ENCODE measurements at regions not wholly inside any gene's neighbourhood (a gene's known extent, or its start where the extent isn't known, plus 50 kb on each side); places are given as distances from the start of the nearest gene placed in this dataset.

GRCh38 chr10:90195288-90195840 lies 494.0 kb downstream of the KIF20B start:
- no CpG with 5 or more reads among the region's 3 CpGs for WGBS (ENCODE audit: insufficient coverage)
- Histone ChIP-seq H3K27me3 (ENCODE audit: control insufficient read depth, insufficient read depth, low read length) (no peaks in the 10 kb centered on the region), H3K4me1 (ENCODE audit: control insufficient read depth, insufficient read depth, low read length) (no peaks in the 10 kb centered on the region), H3K9me3 (replicated peaks; ENCODE audit: control insufficient read depth, low read depth, low read length) (no peaks in the 10 kb centered on the region), H3K27ac (ENCODE audit: low read length) (no peak overlapping the region), H3K4me3 (ENCODE audit: low read length) (no peak overlapping the region), H3K36me3 (ENCODE audit: control insufficient read depth, insufficient read depth, low read length) (no peaks in the 10 kb centered on the region)
- no peak for DNase-seq

DNA sequence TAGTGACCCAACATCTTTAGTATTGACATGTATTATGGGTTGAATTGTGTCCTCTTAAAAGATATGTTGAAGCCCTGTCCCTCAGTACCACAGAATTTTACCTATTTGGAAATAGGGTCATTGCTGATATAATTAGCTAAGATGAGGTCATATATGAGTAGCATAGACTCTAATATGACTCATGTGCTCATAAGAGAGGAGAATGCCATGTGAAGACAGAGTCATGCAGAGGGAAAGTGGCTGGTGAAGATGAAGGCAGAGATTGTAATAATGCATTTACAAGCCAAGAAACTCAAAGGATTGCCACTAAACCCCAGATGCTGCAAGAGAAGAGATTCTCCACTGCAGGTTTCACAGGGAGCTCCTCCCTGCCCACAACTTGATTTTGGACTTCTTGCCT lies 496.4 kb downstream of the KIF20B start:
- Histone ChIP-seq H3K9me3 (replicated peaks; ENCODE audit: control insufficient read depth, low read depth, low read length) (no peaks in the 10 kb centered on the region), H3K4me1 (ENCODE audit: control insufficient read depth, insufficient read depth, low read length) (no peaks in the 10 kb centered on the region), H3K27me3 (ENCODE audit: control insufficient read depth, insufficient read depth, low read length) (no peaks in the 10 kb centered on the region), H3K27ac (ENCODE audit: low read length) (no peak overlapping the region), H3K36me3 (ENCODE audit: control insufficient read depth, insufficient read depth, low read length) (no peaks in the 10 kb centered on the region), H3K4me3 (ENCODE audit: low read length) (no peak overlapping the region)
- DNase-seq, result no peak

- no peaks in the 10 kb centered on the region for H3K4me1 ChIP-seq (ENCODE audit: control insufficient read depth, insufficient read depth, low read length)
- DNase-seq, result peak; percentile 5
- no peaks in the 10 kb centered on the region for H3K36me3 ChIP-seq (ENCODE audit: control insufficient read depth, insufficient read depth, low read length)
- H3K27ac ChIP-seq (ENCODE audit: low read length), result no peak overlapping the region
- H3K4me3 ChIP-seq (ENCODE audit: low read length), result no peak overlapping the region
- H3K9me3 ChIP-seq (replicated peaks; ENCODE audit: control insufficient read depth, low read depth, low read length), result no peaks in the 10 kb centered on the region
- no peaks in the 10 kb centered on the region for H3K27me3 ChIP-seq (ENCODE audit: control insufficient read depth, insufficient read depth, low read length)
- WGBS (ENCODE audit: insufficient coverage), result no CpG with 5 or more reads among the region's 2 CpGs
These were observed 497.7 kb downstream of the KIF20B start for GRCh38 chr10:90199093-90199492.

- Histone ChIP-seq H3K9me3 (replicated peaks; ENCODE audit: control insufficient read depth, low read depth, low read length) (no peaks in the 10 kb centered on the region), H3K36me3 (ENCODE audit: control insufficient read depth, insufficient read depth, low read length) (no peaks in the 10 kb centered on the region), H3K4me3 (ENCODE audit: low read length) (no peak overlapping the region), H3K4me1 (ENCODE audit: control insufficient read depth, insufficient read depth, low read length) (no peaks in the 10 kb centered on the region), H3K27ac (ENCODE audit: low read length) (no peak overlapping the region), H3K27me3 (ENCODE audit: control insufficient read depth, insufficient read depth, low read length) (no peaks in the 10 kb centered on the region)
- DNase-seq, result no peak
These were observed 498.1 kb downstream of the KIF20B start for GRCh38 chr10:90199513-90199912.

DNA sequence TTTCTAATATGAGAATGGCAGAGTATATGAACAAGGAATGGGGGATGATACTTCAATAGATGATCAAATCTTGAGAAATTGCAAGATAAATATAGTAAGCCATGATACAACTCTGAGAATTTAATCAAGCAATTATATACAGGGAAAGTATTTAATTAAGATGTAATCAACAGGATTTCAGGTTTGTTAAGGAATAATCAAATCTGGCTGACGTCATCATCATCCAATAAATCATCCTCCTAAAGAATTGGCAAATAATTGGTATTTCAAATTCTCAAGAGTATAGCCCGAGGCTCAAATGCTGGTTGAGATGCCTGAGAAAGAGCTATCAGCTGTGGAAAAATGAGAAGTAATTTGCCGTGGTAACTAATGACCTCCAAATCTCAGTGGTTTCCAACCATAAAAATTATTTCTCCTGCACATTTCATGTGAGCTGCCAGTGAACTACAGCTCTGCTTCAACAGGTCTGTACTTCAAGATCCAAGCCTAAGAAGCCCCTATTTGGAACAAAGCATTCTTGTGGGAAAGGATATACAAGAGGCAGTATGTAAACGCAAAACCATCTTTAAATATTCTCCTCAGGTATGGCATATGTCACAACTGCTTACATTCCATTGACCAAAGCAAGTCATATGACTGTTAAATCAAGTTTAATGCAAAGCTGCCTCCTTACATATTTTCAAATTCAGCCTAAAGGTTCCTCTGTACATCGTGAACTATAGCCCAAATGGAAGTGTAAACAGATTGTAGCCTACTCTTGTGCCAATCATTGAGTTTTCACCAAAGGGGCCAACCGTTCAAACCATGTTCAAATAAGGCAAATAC lies 503.0 kb downstream of the KIF20B start:
- 89% methylated on average over 3 of the region's 6 CpGs for WGBS (ENCODE audit: insufficient coverage)
- no peak for DNase-seq
- Histone ChIP-seq H3K4me1 (ENCODE audit: control insufficient read depth, insufficient read depth, low read length) (no peaks in the 10 kb centered on the region), H3K27me3 (ENCODE audit: control insufficient read depth, insufficient read depth, low read length) (no peaks in the 10 kb centered on the region), H3K27ac (ENCODE audit: low read length) (no peak overlapping the region), H3K36me3 (ENCODE audit: control insufficient read depth, insufficient read depth, low read length) (no peaks in the 10 kb centered on the region), H3K4me3 (ENCODE audit: low read length) (no peak overlapping the region), H3K9me3 (replicated peaks; ENCODE audit: control insufficient read depth, low read depth, low read length) (no peaks in the 10 kb centered on the region)

DNA sequence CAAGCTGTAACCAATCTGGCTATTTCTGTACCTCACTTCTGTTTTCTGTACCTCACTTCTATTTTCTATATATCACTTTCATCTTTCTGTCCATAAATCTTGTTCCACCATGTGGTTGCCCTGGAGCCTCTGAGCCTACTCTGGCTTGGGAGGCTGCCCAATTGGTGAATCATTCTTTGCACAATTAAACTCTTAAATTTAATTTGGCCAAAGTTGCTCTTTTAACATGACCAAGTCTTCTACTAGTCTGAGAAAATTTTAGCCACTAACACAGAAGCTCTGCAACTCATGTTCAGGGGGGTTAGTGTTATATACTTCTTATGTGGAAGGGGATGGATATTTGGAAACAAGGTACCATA lies 503.5 kb downstream of the KIF20B start:
- no peak for DNase-seq
- Histone ChIP-seq H3K9me3 (replicated peaks; ENCODE audit: control insufficient read depth, low read depth, low read length) (no peaks in the 10 kb centered on the region), H3K27me3 (ENCODE audit: control insufficient read depth, insufficient read depth, low read length) (no peaks in the 10 kb centered on the region), H3K27ac (ENCODE audit: low read length) (no peak overlapping the region), H3K4me1 (ENCODE audit: control insufficient read depth, insufficient read depth, low read length) (no peaks in the 10 kb centered on the region), H3K36me3 (ENCODE audit: control insufficient read depth, insufficient read depth, low read length) (no peaks in the 10 kb centered on the region), H3K4me3 (ENCODE audit: low read length) (no peak overlapping the region)

GRCh38 chr10:90205340-90205739 lies 503.9 kb downstream of the KIF20B start:
- H3K4me3 ChIP-seq (ENCODE audit: low read length), result no peak overlapping the region
- WGBS (ENCODE audit: insufficient coverage), result 83% methylated on average over 1 of the region's 3 CpGs
- no peaks in the 10 kb centered on the region for H3K9me3 ChIP-seq (replicated peaks; ENCODE audit: control insufficient read depth, low read depth, low read length)
- no peaks in the 10 kb centered on the region for H3K36me3 ChIP-seq (ENCODE audit: control insufficient read depth, insufficient read depth, low read length)
- DNase-seq, result no peak
- H3K27ac ChIP-seq (ENCODE audit: low read length), result no peak overlapping the region
- no peaks in the 10 kb centered on the region for H3K27me3 ChIP-seq (ENCODE audit: control insufficient read depth, insufficient read depth, low read length)
- no peaks in the 10 kb centered on the region for H3K4me1 ChIP-seq (ENCODE audit: control insufficient read depth, insufficient read depth, low read length)

DNA sequence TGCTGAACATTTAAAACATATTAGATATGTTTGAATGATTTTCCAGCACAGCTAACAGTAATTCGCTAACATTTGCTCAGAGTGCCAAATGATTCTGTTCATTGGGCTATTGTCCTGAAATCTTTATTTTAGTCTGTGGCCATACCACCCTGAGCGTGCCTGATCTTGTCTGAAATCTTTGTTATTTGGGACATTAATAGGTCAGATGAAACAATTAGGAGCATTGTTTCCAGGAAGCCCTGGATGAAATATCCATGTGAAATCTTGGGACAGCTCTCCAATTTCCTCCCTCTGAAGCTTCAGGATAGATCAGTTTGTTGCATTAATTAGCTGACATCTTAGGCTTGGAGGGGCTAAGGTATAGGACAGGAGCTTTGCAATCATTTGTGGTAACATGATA lies 512.0 kb downstream of the KIF20B start:
- no peaks in the 10 kb centered on the region for H3K9me3 ChIP-seq (replicated peaks; ENCODE audit: control insufficient read depth, low read depth, low read length)
- H3K27me3 ChIP-seq (ENCODE audit: control insufficient read depth, insufficient read depth, low read length), result no peaks in the 10 kb centered on the region
- WGBS (ENCODE audit: insufficient coverage), result no CpG with 5 or more reads among the region's 2 CpGs
- no peaks in the 10 kb centered on the region for H3K4me1 ChIP-seq (ENCODE audit: control insufficient read depth, insufficient read depth, low read length)
- no peak overlapping the region for H3K27ac ChIP-seq (ENCODE audit: low read length)
- no peaks in the 10 kb centered on the region for H3K36me3 ChIP-seq (ENCODE audit: control insufficient read depth, insufficient read depth, low read length)
- no peak for DNase-seq
- no peak overlapping the region for H3K4me3 ChIP-seq (ENCODE audit: low read length)

DNA sequence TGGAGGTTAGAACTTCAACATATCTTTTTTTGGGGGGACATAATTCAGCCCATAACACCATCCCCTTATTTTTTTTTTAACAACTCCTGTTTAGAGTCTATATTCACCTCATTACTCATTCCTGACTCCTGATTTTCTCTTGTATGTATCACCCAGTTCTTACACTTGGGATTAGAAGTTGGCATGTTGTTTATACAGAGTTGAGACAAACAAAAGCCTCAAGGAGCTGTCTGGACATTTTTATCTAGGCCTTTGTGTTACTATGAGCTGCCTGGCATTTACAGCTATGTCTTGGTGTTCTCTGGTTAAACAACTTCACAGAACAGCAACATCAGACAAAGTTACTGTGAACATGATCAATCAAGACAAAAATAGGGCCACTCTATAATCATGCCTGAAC lies 517.5 kb downstream of the KIF20B start:
- Histone ChIP-seq H3K27me3 (ENCODE audit: control insufficient read depth, insufficient read depth, low read length) (no peaks in the 10 kb centered on the region), H3K27ac (ENCODE audit: low read length) (no peak overlapping the region), H3K36me3 (ENCODE audit: control insufficient read depth, insufficient read depth, low read length) (no peaks in the 10 kb centered on the region), H3K4me3 (ENCODE audit: low read length) (no peak overlapping the region), H3K9me3 (replicated peaks; ENCODE audit: control insufficient read depth, low read depth, low read length) (no peaks in the 10 kb centered on the region), H3K4me1 (ENCODE audit: control insufficient read depth, insufficient read depth, low read length) (peaks cover 2% of the 10 kb centered on the region)
- no peak for DNase-seq

GRCh38 chr10:90222372-90222771 lies 521.0 kb downstream of the KIF20B start:
- Histone ChIP-seq H3K36me3 (ENCODE audit: control insufficient read depth, insufficient read depth, low read length) (no peaks in the 10 kb centered on the region), H3K27me3 (ENCODE audit: control insufficient read depth, insufficient read depth, low read length) (no peaks in the 10 kb centered on the region), H3K4me1 (ENCODE audit: control insufficient read depth, insufficient read depth, low read length) (peaks cover 2% of the 10 kb centered on the region), H3K27ac (ENCODE audit: low read length) (no peak overlapping the region), H3K9me3 (replicated peaks; ENCODE audit: control insufficient read depth, low read depth, low read length) (no peaks in the 10 kb centered on the region), H3K4me3 (ENCODE audit: low read length) (no peak overlapping the region)
- no CpG with 5 or more reads among the region's 4 CpGs for WGBS (ENCODE audit: insufficient coverage)
- peak; percentile 52 for DNase-seq

- Histone ChIP-seq H3K36me3 (ENCODE audit: control insufficient read depth, insufficient read depth, low read length) (no peaks in the 10 kb centered on the region), H3K4me3 (ENCODE audit: low read length) (no peak overlapping the region), H3K27ac (ENCODE audit: low read length) (no peak overlapping the region), H3K27me3 (ENCODE audit: control insufficient read depth, insufficient read depth, low read length) (no peaks in the 10 kb centered on the region), H3K4me1 (ENCODE audit: control insufficient read depth, insufficient read depth, low read length) (peaks cover 2% of the 10 kb centered on the region), H3K9me3 (replicated peaks; ENCODE audit: control insufficient read depth, low read depth, low read length) (no peaks in the 10 kb centered on the region)
- 100% methylated on average over 1 of the region's 5 CpGs for WGBS (ENCODE audit: insufficient coverage)
- no peak for DNase-seq
These were observed 521.5 kb downstream of the KIF20B start for GRCh38 chr10:90222939-90223338.

Measured in muscle of leg (tissue), 3 donors.